ENCODE measurements at regions not wholly inside any gene's neighbourhood (a gene's known extent, or its start where the extent isn't known, plus 50 kb on each side); places are given as distances from the start of the nearest gene placed in this dataset.

DNA sequence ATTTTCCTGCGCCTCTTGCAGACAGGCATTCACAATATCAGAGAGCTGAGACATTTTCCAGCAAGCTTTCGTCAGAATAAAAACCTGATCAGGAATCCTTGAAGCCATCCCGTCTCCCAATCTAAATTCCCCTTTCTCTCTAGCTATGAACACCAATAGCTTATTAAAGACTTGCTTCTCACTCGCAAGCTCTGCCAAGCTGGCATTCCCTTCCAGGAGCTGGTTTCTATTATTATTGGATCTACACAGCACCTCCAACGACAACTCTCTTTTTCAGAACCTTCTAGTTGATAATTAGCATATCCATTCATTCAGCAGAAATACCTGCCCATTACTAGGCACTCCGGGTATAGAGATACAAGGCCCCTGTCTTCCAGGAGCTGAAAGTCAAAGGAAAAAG, 350.3 kb downstream of the MTX2 start:
- no peak for DNase-seq
- Mint-ChIP-seq H3K4me3 (no peak overlapping the region), H3K27me3 (ENCODE audit: insufficient read depth) (no peaks in the 10 kb centered on the region; the same call in 1 of the 2 replicates), H3K9me3 (no peaks in the 10 kb centered on the region), H3K4me1 (ENCODE audit: low read depth) (peaks cover 8% of the 10 kb centered on the region), H3K36me3 (ENCODE audit: low read depth) (peaks cover 15% of the 10 kb centered on the region), H3K27ac (no peak overlapping the region)
- TF ChIP-seq, protein P1, sequence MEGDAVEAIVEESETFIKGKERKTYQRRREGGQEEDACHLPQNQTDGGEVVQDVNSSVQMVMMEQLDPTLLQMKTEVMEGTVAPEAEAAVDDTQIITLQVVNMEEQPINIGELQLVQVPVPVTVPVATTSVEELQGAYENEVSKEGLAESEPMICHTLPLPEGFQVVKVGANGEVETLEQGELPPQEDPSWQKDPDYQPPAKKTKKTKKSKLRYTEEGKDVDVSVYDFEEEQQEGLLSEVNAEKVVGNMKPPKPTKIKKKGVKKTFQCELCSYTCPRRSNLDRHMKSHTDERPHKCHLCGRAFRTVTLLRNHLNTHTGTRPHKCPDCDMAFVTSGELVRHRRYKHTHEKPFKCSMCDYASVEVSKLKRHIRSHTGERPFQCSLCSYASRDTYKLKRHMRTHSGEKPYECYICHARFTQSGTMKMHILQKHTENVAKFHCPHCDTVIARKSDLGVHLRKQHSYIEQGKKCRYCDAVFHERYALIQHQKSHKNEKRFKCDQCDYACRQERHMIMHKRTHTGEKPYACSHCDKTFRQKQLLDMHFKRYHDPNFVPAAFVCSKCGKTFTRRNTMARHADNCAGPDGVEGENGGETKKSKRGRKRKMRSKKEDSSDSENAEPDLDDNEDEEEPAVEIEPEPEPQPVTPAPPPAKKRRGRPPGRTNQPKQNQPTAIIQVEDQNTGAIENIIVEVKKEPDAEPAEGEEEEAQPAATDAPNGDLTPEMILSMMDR (IDR thresholded peaks at IDR 0.05) = no peak

DNA sequence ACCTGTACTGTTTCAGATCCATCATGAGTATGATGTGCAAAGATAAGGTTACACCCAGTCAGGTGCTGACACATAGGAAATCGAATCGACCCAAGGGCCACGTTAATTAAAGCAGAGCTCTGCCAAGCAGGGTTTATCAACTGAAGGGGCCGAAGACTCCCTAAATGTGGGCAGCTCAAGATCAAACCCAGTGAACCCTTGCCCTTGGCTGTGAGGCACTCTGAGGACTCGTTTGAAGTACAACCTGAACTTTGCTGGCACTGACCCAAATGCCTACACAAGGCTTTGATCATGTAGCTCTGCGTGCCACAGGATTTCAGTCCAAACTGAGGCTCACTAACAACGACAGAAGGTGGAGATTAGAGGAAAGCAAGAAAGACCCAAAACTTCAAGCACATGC, 352.1 kb downstream of the MTX2 start:
- Mint-ChIP-seq H3K27me3 (ENCODE audit: insufficient read depth) (no peaks in the 10 kb centered on the region; the same call in 1 of the 2 replicates), H3K4me1 (ENCODE audit: low read depth) (no peaks in the 10 kb centered on the region), H3K27ac (no peak overlapping the region), H3K36me3 (ENCODE audit: low read depth) (peaks cover 25% of the 10 kb centered on the region), H3K4me3 (no peak overlapping the region), H3K9me3 (no peaks in the 10 kb centered on the region)
- no peak for DNase-seq
- TF ChIP-seq, protein P1 (IDR thresholded peaks at IDR 0.05) = no peak

DNA sequence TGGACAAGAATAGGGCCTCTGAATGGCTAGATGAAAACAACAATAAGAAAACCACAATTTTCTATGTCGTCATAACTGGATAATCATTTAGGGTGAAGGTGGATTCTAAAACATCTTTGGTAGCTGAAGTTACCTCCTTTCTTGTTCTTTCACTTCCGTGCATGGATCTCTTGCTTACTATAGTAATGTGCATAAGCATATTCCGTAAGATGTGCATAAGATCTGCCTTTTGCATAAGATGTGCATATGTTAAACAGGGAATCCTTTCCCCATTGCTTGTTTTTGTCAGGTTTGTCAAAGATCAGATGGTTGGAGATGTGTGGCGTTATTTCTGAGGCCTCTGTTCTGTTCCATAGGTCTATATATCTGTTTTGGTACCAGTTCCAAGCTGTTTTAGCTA, 353.6 kb downstream of the MTX2 start:
- peaks cover 32% of the 10 kb centered on the region for H3K36me3 Mint-ChIP-seq (ENCODE audit: low read depth)
- no peak overlapping the region for H3K4me3 Mint-ChIP-seq
- H3K9me3 Mint-ChIP-seq = no peaks in the 10 kb centered on the region
- TF ChIP-seq, protein P1 (IDR thresholded peaks at IDR 0.05) = no peak
- DNase-seq = no peak
- H3K4me1 Mint-ChIP-seq (ENCODE audit: low read depth) = no peaks in the 10 kb centered on the region
- no peak overlapping the region for H3K27ac Mint-ChIP-seq
- H3K27me3 Mint-ChIP-seq (ENCODE audit: insufficient read depth) = no peaks in the 10 kb centered on the region

DNA sequence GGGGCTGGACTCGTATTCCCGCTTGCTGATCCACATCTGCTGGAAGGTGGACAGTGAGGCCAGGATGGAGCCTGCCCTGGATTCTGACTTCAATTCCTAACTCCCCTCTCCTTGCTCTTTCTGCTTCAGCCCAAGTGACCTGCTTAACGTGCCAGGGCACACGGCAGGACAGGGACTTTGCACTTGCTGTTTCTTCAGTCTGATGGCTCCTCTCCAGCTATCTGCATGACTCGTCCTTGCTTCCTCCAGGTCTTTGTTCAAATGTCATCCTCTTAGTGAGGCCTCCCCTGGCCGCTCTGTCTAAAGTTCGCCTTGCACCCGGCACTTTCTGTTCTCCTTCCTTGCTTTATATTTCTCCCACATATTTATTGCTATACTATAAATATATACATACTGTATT, 357.6 kb downstream of the MTX2 start:
- DNase-seq = no peak
- H3K4me3 Mint-ChIP-seq = no peak overlapping the region
- TF ChIP-seq, protein P1 (IDR thresholded peaks at IDR 0.05) = no peak
- peaks cover 2% of the 10 kb centered on the region; the same call in 1 of the 2 replicates for H3K27me3 Mint-ChIP-seq (ENCODE audit: insufficient read depth)
- H3K36me3 Mint-ChIP-seq (ENCODE audit: low read depth) = peaks cover 38% of the 10 kb centered on the region
- no peak overlapping the region for H3K27ac Mint-ChIP-seq
- no peaks in the 10 kb centered on the region for H3K9me3 Mint-ChIP-seq
- no peaks in the 10 kb centered on the region for H3K4me1 Mint-ChIP-seq (ENCODE audit: low read depth)

DNA sequence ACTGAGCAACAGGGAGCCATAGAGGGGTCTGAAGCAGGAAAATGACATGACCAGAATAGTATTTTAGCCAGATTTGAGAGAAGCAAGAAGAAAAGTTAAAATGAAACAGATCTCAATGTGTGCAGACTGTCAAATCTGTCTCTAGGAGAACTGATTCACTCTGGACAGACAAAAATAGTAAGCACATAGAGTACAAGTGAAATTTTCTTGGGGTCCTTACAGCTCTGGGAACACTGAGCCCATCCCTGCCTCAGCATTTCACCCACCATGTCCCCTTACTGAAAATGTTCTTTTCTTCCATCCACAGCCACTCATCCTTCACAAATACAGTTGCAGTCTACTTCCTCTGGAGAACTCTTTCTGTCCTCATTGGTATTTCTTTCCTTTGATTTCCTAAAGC, 359.2 kb downstream of the MTX2 start:
- no peak for DNase-seq
- Mint-ChIP-seq H3K9me3 (no peaks in the 10 kb centered on the region), H3K27me3 (ENCODE audit: insufficient read depth) (peaks cover 2% of the 10 kb centered on the region; the same call in 1 of the 2 replicates), H3K4me1 (ENCODE audit: low read depth) (peaks cover 7% of the 10 kb centered on the region; the same call in 1 of the 2 replicates), H3K4me3 (no peak overlapping the region), H3K27ac (no peak overlapping the region), H3K36me3 (ENCODE audit: low read depth) (peaks cover 40% of the 10 kb centered on the region; the same call in 1 of the 2 replicates)
- TF ChIP-seq, protein P1 (IDR thresholded peaks at IDR 0.05) = no peak

DNA sequence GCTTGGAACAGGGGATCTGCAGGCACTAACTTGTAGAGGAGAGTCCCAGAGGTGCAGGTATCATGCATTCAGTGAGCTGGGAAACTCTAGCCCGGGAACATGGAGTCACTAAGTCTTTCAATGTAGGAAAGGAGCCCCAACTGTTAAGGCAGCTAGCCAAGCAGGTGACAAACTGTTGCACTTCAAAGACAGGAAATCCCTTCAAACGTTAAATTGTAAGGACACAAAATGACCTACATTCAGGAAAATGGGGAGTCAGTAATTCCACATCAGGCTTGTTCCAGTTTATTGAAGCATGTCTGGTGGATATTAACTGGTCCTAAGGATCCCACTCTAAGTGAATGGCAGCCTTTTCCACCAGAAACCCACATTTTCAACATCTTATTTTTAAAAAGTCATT, 364.5 kb downstream of the MTX2 start:
- no peak overlapping the region for H3K4me3 Mint-ChIP-seq
- peaks cover 12% of the 10 kb centered on the region; the same call in 1 of the 2 replicates for H3K36me3 Mint-ChIP-seq (ENCODE audit: low read depth)
- no peak overlapping the region for H3K27ac Mint-ChIP-seq
- no peak for DNase-seq
- TF ChIP-seq, protein P1 (IDR thresholded peaks at IDR 0.05) = no peak
- no peaks in the 10 kb centered on the region for H3K27me3 Mint-ChIP-seq (ENCODE audit: insufficient read depth)
- no peaks in the 10 kb centered on the region for H3K9me3 Mint-ChIP-seq
- peaks cover 47% of the 10 kb centered on the region for H3K4me1 Mint-ChIP-seq (ENCODE audit: low read depth)
